ENCODE measurements at regions not wholly inside any gene's neighbourhood (a gene's known extent, or its start where the extent isn't known, plus 50 kb on each side); places are given as distances from the start of the nearest gene placed in this dataset.

DNA sequence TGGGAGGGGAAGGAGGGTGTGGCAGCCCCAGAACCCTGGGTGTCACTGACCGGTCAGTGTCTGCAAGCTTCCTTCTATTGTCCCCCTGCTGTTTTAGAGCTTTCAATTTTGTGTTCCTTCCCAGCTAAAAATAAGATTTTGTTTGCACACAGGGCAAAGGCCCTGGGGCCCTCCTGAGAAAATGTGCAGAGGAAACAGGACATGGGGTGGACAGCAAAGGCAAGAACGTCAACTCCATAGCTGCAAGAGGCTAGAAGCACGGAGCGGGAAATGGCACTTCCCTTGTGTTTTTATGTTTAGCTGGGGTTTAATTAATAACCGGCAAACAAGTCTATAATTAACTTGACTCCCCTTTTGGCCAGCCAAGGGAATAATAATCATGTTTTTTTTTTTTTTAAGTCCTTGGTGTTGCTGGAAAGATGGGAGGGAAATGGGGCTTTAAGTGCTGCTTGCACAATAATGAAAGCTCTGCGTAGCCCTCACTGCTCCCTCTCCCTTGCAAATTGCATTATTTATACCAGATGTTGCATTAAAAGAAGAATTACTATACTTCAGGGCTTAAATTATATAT, 261.4 kb upstream of the USP24 start:
- DNase-seq (ENCODE audit: low read depth), result no peak
- TF ChIP-seq, protein P1, sequence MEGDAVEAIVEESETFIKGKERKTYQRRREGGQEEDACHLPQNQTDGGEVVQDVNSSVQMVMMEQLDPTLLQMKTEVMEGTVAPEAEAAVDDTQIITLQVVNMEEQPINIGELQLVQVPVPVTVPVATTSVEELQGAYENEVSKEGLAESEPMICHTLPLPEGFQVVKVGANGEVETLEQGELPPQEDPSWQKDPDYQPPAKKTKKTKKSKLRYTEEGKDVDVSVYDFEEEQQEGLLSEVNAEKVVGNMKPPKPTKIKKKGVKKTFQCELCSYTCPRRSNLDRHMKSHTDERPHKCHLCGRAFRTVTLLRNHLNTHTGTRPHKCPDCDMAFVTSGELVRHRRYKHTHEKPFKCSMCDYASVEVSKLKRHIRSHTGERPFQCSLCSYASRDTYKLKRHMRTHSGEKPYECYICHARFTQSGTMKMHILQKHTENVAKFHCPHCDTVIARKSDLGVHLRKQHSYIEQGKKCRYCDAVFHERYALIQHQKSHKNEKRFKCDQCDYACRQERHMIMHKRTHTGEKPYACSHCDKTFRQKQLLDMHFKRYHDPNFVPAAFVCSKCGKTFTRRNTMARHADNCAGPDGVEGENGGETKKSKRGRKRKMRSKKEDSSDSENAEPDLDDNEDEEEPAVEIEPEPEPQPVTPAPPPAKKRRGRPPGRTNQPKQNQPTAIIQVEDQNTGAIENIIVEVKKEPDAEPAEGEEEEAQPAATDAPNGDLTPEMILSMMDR (IDR thresholded peaks at IDR 0.05; ENCODE audit: insufficient read depth, low read depth, low read length, missing control alignments), result no peak
- H3K4me3 ChIP-seq (ENCODE audit: low read depth, low read length), result no peak overlapping the region

DNA sequence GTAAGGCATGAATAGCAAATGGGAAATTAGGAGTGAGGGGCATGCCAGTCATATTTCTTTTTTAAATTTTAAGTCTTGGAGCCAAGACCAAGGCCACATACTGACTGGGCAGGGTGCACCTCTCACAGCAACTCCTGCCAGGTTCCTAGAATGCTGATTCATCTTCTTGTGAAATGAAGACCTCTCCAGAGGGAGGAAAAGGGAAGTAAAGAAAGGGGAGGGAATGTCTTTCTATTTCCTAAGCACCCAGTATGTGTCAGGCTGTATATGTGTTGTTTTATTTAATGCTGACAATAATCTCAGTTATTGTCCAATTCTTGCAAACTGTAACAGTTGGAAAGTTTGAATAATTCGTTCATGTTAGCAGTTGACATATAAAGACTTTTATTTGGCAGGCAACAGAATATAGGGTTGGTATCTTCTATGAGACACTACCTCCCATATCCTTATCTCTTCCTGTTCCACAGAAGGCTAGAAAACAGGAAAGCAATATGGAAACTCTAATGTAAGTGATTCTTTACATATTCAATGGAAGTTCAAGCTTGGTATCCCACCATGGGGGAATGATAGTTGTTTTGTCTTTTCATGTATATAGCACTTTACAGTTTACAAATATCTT, 259.1 kb upstream of the USP24 start:
- TF ChIP-seq, protein P1 (IDR thresholded peaks at IDR 0.05; ENCODE audit: insufficient read depth, low read depth, low read length, missing control alignments), result no peak
- no peak for DNase-seq (ENCODE audit: low read depth)

DNA sequence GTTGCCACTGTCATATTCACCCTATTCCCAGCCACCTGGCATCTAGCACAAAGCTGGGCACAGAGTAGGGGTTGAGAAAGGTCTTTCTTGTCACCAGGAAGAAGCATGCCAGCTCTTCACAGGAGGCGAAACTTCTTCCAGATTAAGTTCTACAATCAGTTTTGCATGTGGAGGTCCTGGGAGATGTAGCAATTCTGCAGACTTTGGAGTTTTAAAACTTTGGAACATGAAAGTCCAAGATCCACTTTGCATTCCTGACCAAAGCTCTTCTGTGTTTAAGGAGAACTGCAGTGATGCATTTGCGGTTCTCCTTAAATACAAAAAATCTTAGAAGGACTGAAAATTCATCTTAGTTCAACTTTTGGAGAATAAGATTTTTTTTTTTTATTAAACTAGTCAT, 258.5 kb upstream of the USP24 start:
- no peak overlapping the region for H3K4me3 ChIP-seq (ENCODE audit: low read depth, low read length)
- TF ChIP-seq, protein P1 (IDR thresholded peaks at IDR 0.05; ENCODE audit: insufficient read depth, low read depth, low read length, missing control alignments), result no peak
- DNase-seq (ENCODE audit: low read depth), result no peak

More for the DNA sequence above, 259.1 kb upstream of the USP24 start:
- H3K4me3 ChIP-seq (ENCODE audit: low read depth, low read length), result no peak overlapping the region

DNA sequence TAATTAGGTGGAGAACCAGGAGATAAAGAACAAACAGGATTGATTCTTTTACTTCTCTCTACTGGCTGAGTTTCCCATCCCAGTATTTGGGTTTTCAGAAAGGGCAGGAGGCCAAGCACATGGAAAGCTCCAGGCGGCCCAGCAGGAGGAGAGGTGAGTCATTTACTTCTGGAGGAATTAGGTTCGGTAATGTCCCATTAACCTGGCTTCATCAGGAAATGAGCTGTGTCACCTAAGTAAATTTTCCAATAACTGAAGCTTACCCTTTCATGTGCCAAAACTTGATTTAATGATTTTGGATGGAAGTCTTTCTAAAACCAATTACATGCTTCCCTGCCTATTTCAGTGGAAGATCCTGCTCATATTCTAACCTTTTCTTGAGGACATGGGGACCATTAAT, 257.6 kb upstream of the USP24 start:
- no peak for DNase-seq (ENCODE audit: low read depth)
- no peak overlapping the region for H3K4me3 ChIP-seq (ENCODE audit: low read depth, low read length)
- TF ChIP-seq, protein P1 (IDR thresholded peaks at IDR 0.05; ENCODE audit: insufficient read depth, low read depth, low read length, missing control alignments), result no peak

DNA sequence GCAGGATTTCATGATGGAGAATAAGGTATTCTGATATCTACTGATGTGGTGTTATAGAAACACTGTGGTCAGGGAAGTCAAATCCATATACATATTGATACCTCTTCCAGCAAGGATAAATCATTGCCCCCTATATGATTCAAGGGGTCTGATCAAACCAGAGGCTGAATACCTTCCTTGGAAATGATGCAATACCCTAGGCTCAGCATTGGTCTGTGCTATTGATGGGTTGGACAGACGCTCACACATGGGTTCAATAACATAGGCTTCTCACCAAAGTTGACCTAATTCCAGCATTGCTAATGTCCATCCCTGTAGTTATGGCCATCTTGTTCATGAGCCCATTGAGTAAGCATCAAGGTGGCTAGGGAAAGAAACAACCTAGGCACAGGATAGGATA, 257.0 kb upstream of the USP24 start:
- no peak for DNase-seq (ENCODE audit: low read depth)
- TF ChIP-seq, protein P1 (IDR thresholded peaks at IDR 0.05; ENCODE audit: insufficient read depth, low read depth, low read length, missing control alignments), result no peak
- H3K4me3 ChIP-seq (ENCODE audit: low read depth, low read length), result no peak overlapping the region

DNA sequence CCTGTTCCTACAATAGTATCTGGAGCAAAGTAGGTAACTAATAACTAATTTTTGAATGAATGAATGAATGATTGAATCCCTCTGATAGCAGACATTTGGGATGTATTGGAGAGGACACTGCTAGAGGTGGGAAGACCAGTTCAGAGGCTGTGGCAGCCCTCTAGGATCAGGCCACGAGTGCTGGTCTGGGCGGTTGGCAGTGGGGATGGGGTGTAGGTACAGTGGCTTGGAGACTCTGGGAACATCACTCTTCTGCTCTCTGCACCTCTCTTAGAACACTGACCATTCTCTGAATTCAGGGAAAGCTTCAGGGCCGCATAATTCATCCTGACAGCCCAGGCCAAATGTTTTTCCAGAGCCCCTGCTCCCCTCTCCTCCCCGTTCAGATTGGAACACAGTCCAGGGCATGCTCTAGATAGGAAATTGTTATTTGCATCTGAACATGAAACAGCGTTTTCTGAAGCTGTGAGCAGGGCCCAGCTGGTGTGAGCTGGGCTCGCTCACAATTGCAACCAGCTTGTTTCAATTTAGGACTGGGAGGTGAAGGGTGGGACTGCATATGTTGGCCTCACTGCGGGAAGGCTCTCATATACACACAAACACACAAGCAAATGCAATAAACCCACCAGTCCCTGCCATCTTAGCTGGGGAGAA, 253.1 kb upstream of the USP24 start:
- TF ChIP-seq, protein P1 (IDR thresholded peaks at IDR 0.05; ENCODE audit: insufficient read depth, low read depth, low read length, missing control alignments), result no peak
- no peak overlapping the region for H3K4me3 ChIP-seq (ENCODE audit: low read depth, low read length)
- DNase-seq (ENCODE audit: low read depth), result no peak
